ENCODE measurements at regions not wholly inside any gene's neighbourhood (a gene's known extent, or its start where the extent isn't known, plus 50 kb on each side); places are given as distances from the start of the nearest gene placed in this dataset.

GRCh38 chr22:47445716-47446290 lies 683.4 kb downstream of the TBC1D22A start:
- Histone ChIP-seq H3K9ac (no peak overlapping the region), H3K9me3 (ENCODE audit: low read depth) (no peaks in the 10 kb centered on the region), H4K20me1 (ENCODE audit: insufficient read depth) (no peaks in the 10 kb centered on the region), H3K4me1 (ENCODE audit: insufficient read depth) (no peaks in the 10 kb centered on the region), H3K27me3 (replicated peaks; ENCODE audit: insufficient read depth) (no peaks in the 10 kb centered on the region), H3K4me3 (no peak overlapping the region), H2AFZ (no peak overlapping the region), H3K36me3 (ENCODE audit: low read depth) (no peaks in the 10 kb centered on the region), H3K9me2 (ENCODE audit: insufficient read depth) (no peaks in the 10 kb centered on the region), H3K27ac (no peak overlapping the region), H3K4me2 (ENCODE audit: unreplicated experiment) (no peak overlapping the region), H3F3A (ENCODE audit: insufficient read depth) (no peaks in the 10 kb centered on the region), H3K79me2 (ENCODE audit: insufficient read depth) (no peaks in the 10 kb centered on the region)
- DNase-seq = no peak
- no peak for TF ChIP-seq EZH2phosphoT487 (IDR thresholded peaks at IDR 0.05; ENCODE audit: insufficient read depth, low read depth)
- TF ChIP-seq EZH2 (IDR thresholded peaks at IDR 0.05; ENCODE audit: insufficient read depth, poor library complexity, severe bottlenecking) = no peak
- WGBS, 2 experiments (ENCODE audit: low coverage in 1 of 2, low lambda C conversion rate in 2 of 2, missing lambda C conversion rate in 2 of 2) = 32 to 37% methylated on average over 10 of the region's 10 CpGs
- in situ Hi-C loops (cut with MboI) = no loop called here

GRCh38 chr22:47445212-47445611 lies 682.8 kb downstream of the TBC1D22A start:
- Histone ChIP-seq H3K9me2 (ENCODE audit: insufficient read depth) (no peaks in the 10 kb centered on the region), H3K9me3 (ENCODE audit: low read depth) (no peaks in the 10 kb centered on the region), H3K27me3 (replicated peaks; ENCODE audit: insufficient read depth) (no peaks in the 10 kb centered on the region), H3K79me2 (ENCODE audit: insufficient read depth) (no peaks in the 10 kb centered on the region), H3K36me3 (ENCODE audit: low read depth) (no peaks in the 10 kb centered on the region), H4K20me1 (ENCODE audit: insufficient read depth) (no peaks in the 10 kb centered on the region), H3K4me2 (ENCODE audit: unreplicated experiment) (no peak overlapping the region), H3K9ac (no peak overlapping the region), H3K4me3 (no peak overlapping the region), H3K4me1 (ENCODE audit: insufficient read depth) (no peaks in the 10 kb centered on the region), H3F3A (ENCODE audit: insufficient read depth) (no peaks in the 10 kb centered on the region), H2AFZ (no peak overlapping the region), H3K27ac (no peak overlapping the region)
- no peak for TF ChIP-seq EZH2 (IDR thresholded peaks at IDR 0.05; ENCODE audit: insufficient read depth, poor library complexity, severe bottlenecking)
- no peak for TF ChIP-seq EZH2phosphoT487 (IDR thresholded peaks at IDR 0.05; ENCODE audit: insufficient read depth, low read depth)
- DNase-seq = no peak
- in situ Hi-C loops (cut with MboI) = no loop called here
- 31 to 41% methylated on average over 4 to 5 of the region's 5 CpGs for whole genome bisulfite sequencing, 2 experiments (ENCODE audit: low coverage in 1 of 2, low lambda C conversion rate in 2 of 2, missing lambda C conversion rate in 2 of 2)

- H3K79me2 ChIP-seq (ENCODE audit: insufficient read depth) = no peaks in the 10 kb centered on the region
- 40 to 44% methylated on average over 6 of the region's 6 CpGs for WGBS, 2 experiments (ENCODE audit: low coverage in 1 of 2, low lambda C conversion rate in 2 of 2, missing lambda C conversion rate in 2 of 2)
- no peak for TF ChIP-seq EZH2 (IDR thresholded peaks at IDR 0.05; ENCODE audit: insufficient read depth, poor library complexity, severe bottlenecking)
- TF ChIP-seq EZH2phosphoT487 (IDR thresholded peaks at IDR 0.05; ENCODE audit: insufficient read depth, low read depth) = no peak
- no peaks in the 10 kb centered on the region for H3K27me3 ChIP-seq (replicated peaks; ENCODE audit: insufficient read depth)
- no peak overlapping the region for H3K4me3 ChIP-seq
- in situ Hi-C loops (cut with MboI) = no loop called here
- H2AFZ ChIP-seq = no peak overlapping the region
- no peaks in the 10 kb centered on the region for H3K9me2 ChIP-seq (ENCODE audit: insufficient read depth)
- H4K20me1 ChIP-seq (ENCODE audit: insufficient read depth) = no peaks in the 10 kb centered on the region
- H3F3A ChIP-seq (ENCODE audit: insufficient read depth) = no peaks in the 10 kb centered on the region
- no peaks in the 10 kb centered on the region for H3K4me1 ChIP-seq (ENCODE audit: insufficient read depth)
- no peak overlapping the region for H3K4me2 ChIP-seq (ENCODE audit: unreplicated experiment)
- H3K36me3 ChIP-seq (ENCODE audit: low read depth) = no peaks in the 10 kb centered on the region
- no peak overlapping the region for H3K9ac ChIP-seq
- H3K27ac ChIP-seq = no peak overlapping the region
- H3K9me3 ChIP-seq (ENCODE audit: low read depth) = no peaks in the 10 kb centered on the region
- DNase-seq = no peak
Measured at GRCh38 chr22:47444746-47445065, 682.3 kb downstream of the TBC1D22A start.

- Histone ChIP-seq H4K20me1 (ENCODE audit: insufficient read depth) (no peaks in the 10 kb centered on the region), H3K36me3 (ENCODE audit: low read depth) (no peaks in the 10 kb centered on the region), H3K79me2 (ENCODE audit: insufficient read depth) (no peaks in the 10 kb centered on the region), H3K9me2 (ENCODE audit: insufficient read depth) (no peaks in the 10 kb centered on the region), H3K27ac (no peak overlapping the region), H3K9ac (no peak overlapping the region), H2AFZ (no peak overlapping the region), H3K27me3 (replicated peaks; ENCODE audit: insufficient read depth) (no peaks in the 10 kb centered on the region), H3K4me2 (ENCODE audit: unreplicated experiment) (no peak overlapping the region), H3K4me1 (ENCODE audit: insufficient read depth) (no peaks in the 10 kb centered on the region), H3F3A (ENCODE audit: insufficient read depth) (no peaks in the 10 kb centered on the region), H3K4me3 (no peak overlapping the region), H3K9me3 (ENCODE audit: low read depth) (no peaks in the 10 kb centered on the region)
- in situ Hi-C loops (cut with MboI) = no loop called here
- no peak for DNase-seq
- WGBS, 2 experiments (ENCODE audit: low coverage in 1 of 2, low lambda C conversion rate in 2 of 2, missing lambda C conversion rate in 2 of 2) = 36 to 44% methylated on average over 14 to 16 of the region's 16 CpGs
- TF ChIP-seq EZH2phosphoT487 (IDR thresholded peaks at IDR 0.05; ENCODE audit: insufficient read depth, low read depth) (no peak), EZH2 (IDR thresholded peaks at IDR 0.05; ENCODE audit: insufficient read depth, poor library complexity, severe bottlenecking) (no peak)
Measured at GRCh38 chr22:47443836-47444745, 681.6 kb downstream of the TBC1D22A start.
